GM19328 (cell line): ENCODE measurements at regions not wholly inside any gene's neighbourhood (a gene's known extent, or its start where the extent isn't known, plus 50 kb on each side); places are given as distances from the start of the nearest gene placed in this dataset.
A peak's percentile ranks its signal among the peaks of the same experiment; 100 is the strongest.

Experiments
- ATAC-seq: cut with Tn5 transposase; IDR thresholded peaks from one replicate; pipeline ENCODE4 v1.9.1; 2021; ENCODE audit warnings: mild to moderate bottlenecking, moderate library complexity; ENCODE audit not compliant: unreplicated experiment

GRCh38 chr21:25425156-25425555 lies 182.1 kb downstream of the MRPL39 start:
- ATAC-seq, result no peak

GRCh38 chr21:25424634-25425033 lies 182.6 kb downstream of the MRPL39 start:
- no peak for ATAC-seq

GRCh38 chr21:25424048-25424447 lies 183.2 kb downstream of the MRPL39 start:
- no peak for ATAC-seq

- ATAC-seq, result no peak
These were observed 184.4 kb downstream of the MRPL39 start for GRCh38 chr21:25422610-25423608.

GRCh38 chr21:25421321-25422028 lies 185.8 kb downstream of the MRPL39 start:
- ATAC-seq, result peak; percentile 61

- ATAC-seq, result no peak
These were observed 186.4 kb downstream of the MRPL39 start for GRCh38 chr21:25420831-25421230.

GRCh38 chr21:25416669-25417068 lies 190.6 kb downstream of the MRPL39 start:
- ATAC-seq, result no peak

GRCh38 chr21:25412100-25412499 lies 195.2 kb downstream of the MRPL39 start:
- ATAC-seq, result no peak

GRCh38 chr21:25409978-25410377 lies 197.3 kb downstream of the MRPL39 start:
- ATAC-seq, result no peak

- no peak for ATAC-seq
These were observed 198.6 kb downstream of the MRPL39 start for GRCh38 chr21:25408666-25409065.

- ATAC-seq, result no peak
These were observed 200.2 kb downstream of the MRPL39 start for GRCh38 chr21:25406887-25407579.

- no peak for ATAC-seq
These were observed 201.3 kb downstream of the MRPL39 start for GRCh38 chr21:25405984-25406383.

GRCh38 chr21:25402134-25402961 lies 204.9 kb downstream of the MRPL39 start:
- ATAC-seq, result no peak

GRCh38 chr21:25400427-25400826 lies 206.9 kb downstream of the MRPL39 start:
- no peak for ATAC-seq

- ATAC-seq, result no peak
These were observed 208.7 kb downstream of the MRPL39 start for GRCh38 chr21:25398630-25399029.

GRCh38 chr21:25396135-25396711 lies 211.1 kb downstream of the MRPL39 start:
- peak; percentile 82 for ATAC-seq

- ATAC-seq, result no peak
These were observed 215.5 kb downstream of the MRPL39 start for GRCh38 chr21:25391777-25392176.

GRCh38 chr21:25390701-25391100 lies 216.6 kb downstream of the MRPL39 start:
- no peak for ATAC-seq

- no peak for ATAC-seq
These were observed 219.6 kb downstream of the MRPL39 start for GRCh38 chr21:25387665-25388064.

GRCh38 chr21:25385911-25386474 lies 221.3 kb downstream of the MRPL39 start:
- ATAC-seq, result no peak
